Heart left ventricle (tissue), 13 donors: ENCODE measurements at regions not wholly inside any gene's neighbourhood (a gene's known extent, or its start where the extent isn't known, plus 50 kb on each side); places are given as distances from the start of the nearest gene placed in this dataset.

Source experiments
- POLR2A ChIP-seq, 2 donors: fragments of 450-650 bp; IDR thresholded peaks; one replicate each; pipeline ENCODE4 v1.6.1; 2017; ENCODE audit warnings: antibody characterized with exemption in 2 of 2, mild to moderate bottlenecking in 2 of 2, moderate library complexity in 2 of 2
- TF ChIP-seq, protein P1 (sequence below), 12 donors: fragments of 200-600 bp; sonication (generic) in 4 of 12; IDR thresholded peaks; one replicate each; pipeline versions ENCODE4 v1.5.0 to v1.8.0; 2018 to 2022; ENCODE audit warnings: antibody characterized with exemption in 12 of 12, mild to moderate bottlenecking in 5 of 12
- donor health status: ischemic (EF 13 %, LVEDD 7.1; RV severe dilation, severe dysfunction).
- donor health status: DM: no; HTN: yes; CAD: no.
- donor health status: DM: no; HTN: no; CAD: no.
- donor health status: ischemic (EF 25% LVEDD 6.9; RV normal size, moderate dysfunction).
- donor health status: ischemic (EF 25% LVEDD 5.7; RV mildly dilated, moderate dysfunction).
- donor health status: ischemic (EF 35%, LVEDD 5.7; RV mildly dilated, moderate dysfunction).
- donor health status: nonischemic (EF 11% LVEDD 7.7; RV severe dilation, severe dysfunction).
- donor health status: DM: yes; HTN: yes; CAD: no.
- donor health status: PGD.
- donor health status: ischemic (EF 29% LVEDD 5.4; RV normal size, mild dysfunction).
- donor health status: nonischemic (EF 23%, LVEDD 6.1; RV moderate dilation, normal function).

DNA sequence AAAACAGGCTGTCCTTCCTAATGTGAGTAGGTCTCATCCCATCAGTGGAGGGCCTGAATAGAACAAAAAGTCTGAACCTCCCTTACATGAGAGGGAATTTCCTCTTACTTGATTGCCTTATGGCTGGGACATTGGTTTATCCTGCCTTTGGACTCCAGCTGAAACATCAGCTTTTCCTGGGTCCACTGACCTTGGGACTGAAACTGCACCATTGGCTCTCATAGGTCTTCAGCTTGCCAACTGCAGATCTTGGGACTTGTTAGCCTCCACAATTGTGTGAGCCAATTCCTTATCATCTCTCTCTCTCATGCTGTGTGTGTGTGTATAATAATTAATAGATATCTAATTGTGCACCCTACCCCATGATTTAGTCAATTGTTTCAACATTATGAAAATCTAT, 375.3 kb upstream of the DDI1 start:
- TF ChIP-seq, protein P1, sequence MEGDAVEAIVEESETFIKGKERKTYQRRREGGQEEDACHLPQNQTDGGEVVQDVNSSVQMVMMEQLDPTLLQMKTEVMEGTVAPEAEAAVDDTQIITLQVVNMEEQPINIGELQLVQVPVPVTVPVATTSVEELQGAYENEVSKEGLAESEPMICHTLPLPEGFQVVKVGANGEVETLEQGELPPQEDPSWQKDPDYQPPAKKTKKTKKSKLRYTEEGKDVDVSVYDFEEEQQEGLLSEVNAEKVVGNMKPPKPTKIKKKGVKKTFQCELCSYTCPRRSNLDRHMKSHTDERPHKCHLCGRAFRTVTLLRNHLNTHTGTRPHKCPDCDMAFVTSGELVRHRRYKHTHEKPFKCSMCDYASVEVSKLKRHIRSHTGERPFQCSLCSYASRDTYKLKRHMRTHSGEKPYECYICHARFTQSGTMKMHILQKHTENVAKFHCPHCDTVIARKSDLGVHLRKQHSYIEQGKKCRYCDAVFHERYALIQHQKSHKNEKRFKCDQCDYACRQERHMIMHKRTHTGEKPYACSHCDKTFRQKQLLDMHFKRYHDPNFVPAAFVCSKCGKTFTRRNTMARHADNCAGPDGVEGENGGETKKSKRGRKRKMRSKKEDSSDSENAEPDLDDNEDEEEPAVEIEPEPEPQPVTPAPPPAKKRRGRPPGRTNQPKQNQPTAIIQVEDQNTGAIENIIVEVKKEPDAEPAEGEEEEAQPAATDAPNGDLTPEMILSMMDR (IDR thresholded peaks at IDR 0.05): no peak
- no peak for TF ChIP-seq POLR2A (IDR thresholded peaks at IDR 0.05)
